MCF 10A (cell line): ENCODE measurements at regions not wholly inside any gene's neighbourhood (a gene's known extent, or its start where the extent isn't known, plus 50 kb on each side); places are given as distances from the start of the nearest gene placed in this dataset.

Source experiments
- BruUV-seq: library from RNA; stranded (reverse); fragments of 400-500 nt; replicated peaks from 2 replicates; lab custom pipeline; 2021; lab: Mats Ljungman, UMichigan
- CTCF ChIA-PET: fragments of 300-600 bp; sonication (Branson Sonifier 250); formaldehyde crosslinking; extraction: SDS; loops from one replicate; lab custom pipeline; 2021; ENCODE audit warnings: antibody characterized with exemption, inconsistent platforms; lab: Yijun Ruan, JAX
- POLR2A ChIA-PET: fragments of 300-600, 350-650 bp; sonication (Branson Sonifier 250); formaldehyde crosslinking; extraction: SDS; loops from one replicate; lab custom pipeline; 2020; ENCODE audit warnings: antibody characterized with exemption, inconsistent platforms; lab: Yijun Ruan, JAX
- DNase-seq: peaks from one replicate; pipeline ENCODE4 v3.0.0-alpha.2; 2018; ENCODE audit not compliant: unreplicated experiment
- H3K27ac Mint-ChIP-seq: one replicate; pipeline ENCODE4 v1.8.0; 2022; ENCODE audit warnings: mild to moderate bottlenecking, low read depth, mixed read lengths; ENCODE audit not compliant: unreplicated experiment
- H3K27me3 Mint-ChIP-seq: one replicate; pipeline ENCODE4 v1.8.0; 2022; ENCODE audit warnings: mixed read lengths; ENCODE audit not compliant: insufficient read depth, unreplicated experiment
- H3K36me3 Mint-ChIP-seq: one replicate; pipeline ENCODE4 v1.8.0; 2022; ENCODE audit warnings: mild to moderate bottlenecking, moderate library complexity, mixed read lengths; ENCODE audit not compliant: insufficient read depth, unreplicated experiment
- H3K4me1 Mint-ChIP-seq: one replicate; pipeline ENCODE4 v1.8.0; 2022; ENCODE audit warnings: mixed read lengths; ENCODE audit not compliant: insufficient read depth, unreplicated experiment
- H3K4me3 Mint-ChIP-seq: one replicate; pipeline ENCODE4 v1.8.0; 2022; ENCODE audit warnings: mild to moderate bottlenecking, moderate library complexity, mixed read lengths; ENCODE audit not compliant: unreplicated experiment
- H3K9me3 Mint-ChIP-seq: one replicate; pipeline ENCODE4 v1.8.0; 2022; ENCODE audit warnings: mixed read lengths; ENCODE audit not compliant: unreplicated experiment
- CTCF ChIP-seq: fragments of 200-600 bp; IDR thresholded peaks from one replicate; pipeline ENCODE4 v1.8.0; 2022; ENCODE audit warnings: antibody characterized with exemption, mild to moderate bottlenecking; ENCODE audit not compliant: unreplicated experiment
- intact Hi-C: fragments of 100-400 bp; cut with micrococcal nuclease; formaldehyde crosslinking; loops from 2 replicates; pipeline ENCODE4 v1.14.1; 2022

GRCh38 chr2:16181741-16182090 is 241.4 kb downstream of the MYCN start:
- CTCF ChIA-PET = no interaction called here
- BruUV-seq = no TSS peak
- TF ChIP-seq CTCF = no peak
- POLR2A ChIA-PET = no interaction called here
- Mint-ChIP-seq H3K4me1 (peaks cover 5% of the 10 kb centered on the region), H3K27ac (no peak overlapping the region), H3K36me3 (no peaks in the 10 kb centered on the region), H3K9me3 (peaks cover 7% of the 10 kb centered on the region), H3K27me3 (no peaks in the 10 kb centered on the region), H3K4me3 (no peak overlapping the region)
- intact Hi-C loops = no loop called here
- DNase-seq = no peak

- Mint-ChIP-seq H3K4me1 (peaks cover 5% of the 10 kb centered on the region), H3K36me3 (no peaks in the 10 kb centered on the region)
- no TSS peak for BruUV-seq
Observed at GRCh38 chr2:16181062-16181740, 240.9 kb downstream of the MYCN start.

GRCh38 chr2:16180631-16181030 is 240.3 kb downstream of the MYCN start:
- BruUV-seq = no TSS peak
- H3K9me3 Mint-ChIP-seq = peaks cover 7% of the 10 kb centered on the region
- H3K4me1 Mint-ChIP-seq = peaks cover 5% of the 10 kb centered on the region
- intact Hi-C loops = no loop called here
- CTCF ChIA-PET = interaction anchor here (0.7 kb wide), 1 partner anchor 19 kb away, joined by 3 read pairs; no protein-coding TSS in a partner anchor
- no peak for TF ChIP-seq CTCF
- POLR2A ChIA-PET = no interaction called here
- no peak overlapping the region for H3K4me3 Mint-ChIP-seq
- H3K27me3 Mint-ChIP-seq = no peaks in the 10 kb centered on the region
- no peaks in the 10 kb centered on the region for H3K36me3 Mint-ChIP-seq
- DNase-seq = no peak
- H3K27ac Mint-ChIP-seq = no peak overlapping the region

More at GRCh38 chr2:16181062-16181740, 240.9 kb downstream of the MYCN start:
- H3K27ac Mint-ChIP-seq = no peak overlapping the region
- ChIA-PET CTCF (no interaction called here), POLR2A (no interaction called here)
- no peak for DNase-seq
- no peak overlapping the region for H3K4me3 Mint-ChIP-seq
- peaks cover 7% of the 10 kb centered on the region for H3K9me3 Mint-ChIP-seq
- no peaks in the 10 kb centered on the region for H3K27me3 Mint-ChIP-seq
- no peak for TF ChIP-seq CTCF
- intact Hi-C loops = no loop called here

- Mint-ChIP-seq H3K27ac (no peak overlapping the region), H3K36me3 (no peaks in the 10 kb centered on the region), H3K27me3 (no peaks in the 10 kb centered on the region), H3K9me3 (peaks cover 7% of the 10 kb centered on the region), H3K4me1 (peaks cover 5% of the 10 kb centered on the region), H3K4me3 (no peak overlapping the region)
- ChIA-PET POLR2A (interaction anchor here (0.7 kb wide), 1 partner anchor 26 kb away, joined by 4 read pairs; no protein-coding TSS in a partner anchor), CTCF (interaction anchor here (0.5 to 0.7 kb wide), 6 partner anchors 20 to 1282 kb away, joined by 3 to 4 read pairs (median 3); no protein-coding TSS in a partner anchor)
- no TSS peak for BruUV-seq
- no peak for DNase-seq
- intact Hi-C loops = no loop called here
- TF ChIP-seq CTCF = no peak
Observed at GRCh38 chr2:16179701-16180416, 239.5 kb downstream of the MYCN start.
